Colonic mucosa (tissue), 4 donors: ENCODE measurements at regions not wholly inside any gene's neighbourhood (a gene's known extent, or its start where the extent isn't known, plus 50 kb on each side); places are given as distances from the start of the nearest gene placed in this dataset.

Source experiments
- DNase-seq: peaks from one replicate; pipeline ENCODE4 v3.0.0-alpha.2; 2020
- H3K27ac ChIP-seq: fragments of 200-600 bp; one replicate; pipeline ENCODE4 v1.8.0; 2021
- H3K27me3 ChIP-seq: fragments of 200-600 bp; one replicate; pipeline ENCODE4 v1.8.0; 2021
- H3K36me3 ChIP-seq: fragments of 200-600 bp; one replicate; pipeline ENCODE4 v1.8.0; 2021
- H3K4me1 ChIP-seq: fragments of 200-600 bp; one replicate; pipeline ENCODE4 v1.8.0; 2021; ENCODE audit warnings: mild to moderate bottlenecking
- H3K4me3 ChIP-seq: fragments of 200-600 bp; one replicate; pipeline ENCODE4 v1.8.0; 2021
- H3K9ac ChIP-seq, 2 donors: one replicate each; pipeline ENCODE4 v1.7.0; 2013; ENCODE audit warnings: control low read depth in 2 of 2, low read depth in 2 of 2, low read length in 2 of 2
- H3K9me3 ChIP-seq: fragments of 200-600 bp; one replicate; pipeline ENCODE4 v1.8.0; 2021
- intact Hi-C: fragments of 100-400 bp; cut with DNase I; formaldehyde crosslinking; loops from one replicate; pipeline ENCODE4 v1.14.1; 2022
- TF ChIP-seq, protein P1 (sequence below): fragments of 200-600 bp; IDR thresholded peaks from one replicate; pipeline ENCODE4 v1.8.0; 2022; ENCODE audit warnings: antibody characterized with exemption, mild to moderate bottlenecking
- donor health status: healthy.
- donor health status: DM: no; HTN: no; CAD: no.
- donor health status: DM: no; HTN: no; CAD: no.

DNA sequence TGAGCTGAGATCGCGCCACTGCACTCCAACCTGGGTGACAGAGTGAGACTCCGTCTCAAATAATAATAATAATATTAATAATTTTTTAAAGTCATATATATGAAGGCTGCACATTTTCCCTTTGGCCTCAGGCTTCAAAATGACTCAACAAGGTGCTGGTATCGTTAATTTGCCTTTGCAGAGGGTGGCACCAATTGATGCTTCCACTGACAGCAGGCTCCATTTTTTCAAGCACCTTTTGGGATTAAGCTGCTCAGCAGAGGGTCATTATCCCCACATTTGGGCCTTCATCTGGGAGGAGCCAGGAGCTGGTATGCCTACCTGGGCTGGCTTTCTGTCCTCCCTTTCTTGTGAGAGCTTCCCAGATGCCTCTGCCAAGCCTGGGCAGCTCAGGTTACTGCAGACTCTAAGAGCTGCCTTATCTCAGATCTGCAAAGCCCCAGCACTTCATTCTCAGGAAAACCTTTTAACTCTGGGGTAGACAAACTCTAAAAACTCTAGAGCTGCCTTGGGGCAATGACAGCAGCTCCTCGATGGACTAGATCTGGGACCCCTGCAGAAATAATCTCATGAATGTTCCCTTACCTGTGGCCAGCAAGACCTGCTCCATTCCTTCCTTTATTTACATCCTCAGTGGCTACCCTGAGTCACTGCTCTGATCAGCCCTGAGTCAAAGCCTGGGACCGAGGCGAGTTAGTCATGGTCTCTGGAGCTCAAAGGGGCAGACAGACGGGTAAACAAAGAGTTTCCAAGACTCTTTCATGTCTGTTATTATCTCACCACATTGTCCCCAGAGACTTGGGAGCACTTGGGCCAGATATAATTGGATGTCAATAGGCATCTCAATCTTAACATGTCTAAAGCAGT is 80.0 kb upstream of the EYA2 start:
- Histone ChIP-seq H3K9me3 (no peaks in the 10 kb centered on the region), H3K4me3 (no peak overlapping the region), H3K27me3 (no peaks in the 10 kb centered on the region), H3K36me3 (no peaks in the 10 kb centered on the region), H3K9ac (no peak overlapping the region), H3K27ac (no peak overlapping the region), H3K4me1 (no peaks in the 10 kb centered on the region)
- TF ChIP-seq, protein P1, sequence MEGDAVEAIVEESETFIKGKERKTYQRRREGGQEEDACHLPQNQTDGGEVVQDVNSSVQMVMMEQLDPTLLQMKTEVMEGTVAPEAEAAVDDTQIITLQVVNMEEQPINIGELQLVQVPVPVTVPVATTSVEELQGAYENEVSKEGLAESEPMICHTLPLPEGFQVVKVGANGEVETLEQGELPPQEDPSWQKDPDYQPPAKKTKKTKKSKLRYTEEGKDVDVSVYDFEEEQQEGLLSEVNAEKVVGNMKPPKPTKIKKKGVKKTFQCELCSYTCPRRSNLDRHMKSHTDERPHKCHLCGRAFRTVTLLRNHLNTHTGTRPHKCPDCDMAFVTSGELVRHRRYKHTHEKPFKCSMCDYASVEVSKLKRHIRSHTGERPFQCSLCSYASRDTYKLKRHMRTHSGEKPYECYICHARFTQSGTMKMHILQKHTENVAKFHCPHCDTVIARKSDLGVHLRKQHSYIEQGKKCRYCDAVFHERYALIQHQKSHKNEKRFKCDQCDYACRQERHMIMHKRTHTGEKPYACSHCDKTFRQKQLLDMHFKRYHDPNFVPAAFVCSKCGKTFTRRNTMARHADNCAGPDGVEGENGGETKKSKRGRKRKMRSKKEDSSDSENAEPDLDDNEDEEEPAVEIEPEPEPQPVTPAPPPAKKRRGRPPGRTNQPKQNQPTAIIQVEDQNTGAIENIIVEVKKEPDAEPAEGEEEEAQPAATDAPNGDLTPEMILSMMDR, result no peak
- DNase-seq, result no peak
- intact Hi-C loops, result no loop called here

DNA sequence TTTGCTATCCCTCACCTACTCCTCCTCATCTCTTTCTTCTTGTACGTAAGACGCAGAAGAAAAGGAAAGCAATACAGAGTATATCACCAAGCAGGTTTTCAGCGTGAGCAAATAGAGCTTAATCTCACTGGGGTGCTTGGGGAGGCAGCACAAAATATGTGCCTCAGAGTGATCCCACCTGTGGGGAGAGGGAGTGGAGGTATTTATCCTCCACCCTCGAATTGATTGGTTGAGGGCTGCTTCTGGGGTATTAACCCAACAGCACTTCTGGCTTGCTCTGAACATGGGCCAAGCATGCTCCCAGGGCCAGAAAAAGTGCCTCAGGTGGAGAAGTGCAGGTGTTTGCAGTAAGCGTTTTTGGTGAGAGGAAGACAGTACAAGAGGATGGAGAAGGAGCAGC is 78.5 kb upstream of the EYA2 start:
- Histone ChIP-seq H3K4me1 (no peaks in the 10 kb centered on the region), H3K36me3 (no peaks in the 10 kb centered on the region), H3K9me3 (no peaks in the 10 kb centered on the region), H3K4me3 (no peak overlapping the region), H3K27ac (no peak overlapping the region), H3K27me3 (no peaks in the 10 kb centered on the region), H3K9ac (peak overlapping the region in 1 of 2 donors; percentile 14)
- TF ChIP-seq, protein P1, result no peak
- no peak for DNase-seq
- intact Hi-C loops, result no loop called here

DNA sequence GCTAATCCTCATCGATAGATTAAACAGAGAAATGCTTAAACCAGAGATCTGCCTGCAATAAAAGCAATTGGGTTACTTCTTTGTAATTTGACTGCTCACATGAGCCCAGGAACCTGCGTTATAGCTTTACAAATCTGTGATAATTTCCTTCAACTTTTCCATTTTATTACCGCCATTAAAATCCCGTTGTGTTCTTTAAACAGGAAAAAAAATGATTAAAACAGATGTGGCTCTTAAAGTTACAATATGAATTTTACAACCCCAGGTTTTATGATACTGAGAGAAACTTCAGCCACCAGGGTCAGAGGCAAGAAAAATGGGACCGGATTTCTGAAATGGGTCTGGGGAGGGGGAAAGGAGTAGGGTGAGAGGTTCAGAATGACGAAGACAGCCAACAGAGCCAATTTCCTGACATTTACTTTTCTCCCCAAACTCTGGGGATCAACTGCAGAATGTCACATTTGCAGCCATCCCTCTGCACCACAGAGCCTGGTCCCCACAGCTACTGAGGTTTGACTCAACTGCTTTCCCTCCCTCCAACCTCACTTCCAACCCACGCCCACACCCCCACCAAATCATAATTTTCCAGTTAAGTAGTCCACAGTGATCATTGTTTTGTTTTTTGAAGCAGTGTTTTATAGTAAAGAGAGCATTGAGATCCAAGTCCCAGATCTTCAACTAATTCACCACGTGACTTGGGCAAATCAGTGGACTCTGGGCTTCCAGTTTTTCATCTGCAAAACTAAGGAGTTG is 77.6 kb upstream of the EYA2 start:
- Histone ChIP-seq H3K9ac (peak overlapping the region in 1 of 2 donors; percentile 3), H3K9me3 (no peaks in the 10 kb centered on the region), H3K27me3 (no peaks in the 10 kb centered on the region), H3K36me3 (no peaks in the 10 kb centered on the region), H3K4me1 (no peaks in the 10 kb centered on the region), H3K4me3 (no peak overlapping the region), H3K27ac (peak overlapping the region; percentile 31)
- TF ChIP-seq, protein P1, result no peak
- DNase-seq, result no peak
- intact Hi-C loops, result no loop called here

DNA sequence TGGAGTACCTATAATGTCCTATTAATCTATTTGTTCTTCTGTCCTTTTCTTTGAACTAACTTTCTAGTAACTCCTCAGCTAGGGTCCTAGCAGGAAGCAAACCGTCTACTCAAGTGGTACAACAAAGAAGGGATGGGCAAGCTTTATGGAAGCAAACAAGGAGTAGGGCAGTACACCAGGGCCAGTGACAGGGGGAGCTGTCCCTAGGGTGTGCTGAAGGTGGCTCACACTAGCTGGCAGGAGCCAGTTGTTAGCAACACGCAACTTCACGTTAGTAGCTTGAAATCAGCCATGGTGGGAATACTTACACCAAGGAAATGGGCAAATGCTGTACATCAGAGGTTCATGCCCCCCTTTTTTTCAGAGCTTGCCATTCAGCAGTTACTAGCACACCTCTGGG is 74.0 kb upstream of the EYA2 start:
- Histone ChIP-seq H3K4me1 (no peaks in the 10 kb centered on the region), H3K27me3 (no peaks in the 10 kb centered on the region), H3K9ac (peak overlapping the region in 1 of 2 donors; percentile 22), H3K4me3 (no peak overlapping the region), H3K36me3 (no peaks in the 10 kb centered on the region), H3K9me3 (no peaks in the 10 kb centered on the region), H3K27ac (no peak overlapping the region)
- DNase-seq, result peak; percentile 74
- intact Hi-C loops, result no loop called here
- TF ChIP-seq, protein P1, result no peak

DNA sequence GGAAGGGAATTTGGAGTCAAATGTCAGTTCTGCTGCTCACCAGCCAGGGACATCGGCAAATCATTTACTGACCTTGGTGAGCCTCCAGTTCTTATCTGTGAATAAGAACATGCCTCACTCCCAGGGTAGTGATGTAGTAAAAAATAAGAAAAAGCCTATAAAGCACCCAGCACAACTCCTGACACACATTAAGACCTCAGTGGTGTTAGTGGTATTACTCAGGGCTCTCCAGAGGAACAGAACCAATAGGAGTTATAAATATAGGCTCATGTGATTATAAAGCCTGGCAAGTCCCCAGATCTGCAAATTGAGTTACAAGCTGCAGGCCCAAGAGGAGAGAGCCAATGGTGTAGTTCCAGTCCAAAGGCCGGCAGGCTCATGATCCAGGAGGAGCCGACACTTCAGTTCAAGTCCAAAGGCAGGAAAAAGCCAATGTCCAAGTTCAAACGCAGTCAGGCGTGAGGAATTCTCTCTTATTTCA is 71.3 kb upstream of the EYA2 start:
- DNase-seq, result peak; percentile 83
- peak overlapping the region; percentile 72 for H3K27ac ChIP-seq
- no peak overlapping the region for H3K4me3 ChIP-seq
- H3K27me3 ChIP-seq, result no peaks in the 10 kb centered on the region
- no peaks in the 10 kb centered on the region for H3K9me3 ChIP-seq
- H3K9ac ChIP-seq, result no peak overlapping the region
- intact Hi-C loops, result no loop called here
- no peaks in the 10 kb centered on the region for H3K36me3 ChIP-seq
- no peaks in the 10 kb centered on the region for H3K4me1 ChIP-seq
- TF ChIP-seq, protein P1, result no peak
